GM12872 (cell line): ENCODE measurements at regions not wholly inside any gene's neighbourhood (a gene's known extent, or its start where the extent isn't known, plus 50 kb on each side); places are given as distances from the start of the nearest gene placed in this dataset.

ENCODE experiments used
- TF ChIP-seq, protein P1 (sequence below): IDR thresholded peaks from 3 replicates; pipeline ENCODE4 v1.5.1; 2011; ENCODE audit warnings: low read depth, mild to moderate bottlenecking, low read length, moderate library complexity; ENCODE audit not compliant: insufficient read depth

- TF ChIP-seq, protein P1, sequence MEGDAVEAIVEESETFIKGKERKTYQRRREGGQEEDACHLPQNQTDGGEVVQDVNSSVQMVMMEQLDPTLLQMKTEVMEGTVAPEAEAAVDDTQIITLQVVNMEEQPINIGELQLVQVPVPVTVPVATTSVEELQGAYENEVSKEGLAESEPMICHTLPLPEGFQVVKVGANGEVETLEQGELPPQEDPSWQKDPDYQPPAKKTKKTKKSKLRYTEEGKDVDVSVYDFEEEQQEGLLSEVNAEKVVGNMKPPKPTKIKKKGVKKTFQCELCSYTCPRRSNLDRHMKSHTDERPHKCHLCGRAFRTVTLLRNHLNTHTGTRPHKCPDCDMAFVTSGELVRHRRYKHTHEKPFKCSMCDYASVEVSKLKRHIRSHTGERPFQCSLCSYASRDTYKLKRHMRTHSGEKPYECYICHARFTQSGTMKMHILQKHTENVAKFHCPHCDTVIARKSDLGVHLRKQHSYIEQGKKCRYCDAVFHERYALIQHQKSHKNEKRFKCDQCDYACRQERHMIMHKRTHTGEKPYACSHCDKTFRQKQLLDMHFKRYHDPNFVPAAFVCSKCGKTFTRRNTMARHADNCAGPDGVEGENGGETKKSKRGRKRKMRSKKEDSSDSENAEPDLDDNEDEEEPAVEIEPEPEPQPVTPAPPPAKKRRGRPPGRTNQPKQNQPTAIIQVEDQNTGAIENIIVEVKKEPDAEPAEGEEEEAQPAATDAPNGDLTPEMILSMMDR = no peak
Observed at GRCh38 chr1:68801440-68801839, 304.6 kb upstream of the DEPDC1 start.

- TF ChIP-seq, protein P1 = no peak
Observed at GRCh38 chr1:68805097-68805641, 308.3 kb upstream of the DEPDC1 start.

GRCh38 chr1:68808351-68808750 is 311.5 kb upstream of the DEPDC1 start:
- TF ChIP-seq, protein P1 = no peak

DNA sequence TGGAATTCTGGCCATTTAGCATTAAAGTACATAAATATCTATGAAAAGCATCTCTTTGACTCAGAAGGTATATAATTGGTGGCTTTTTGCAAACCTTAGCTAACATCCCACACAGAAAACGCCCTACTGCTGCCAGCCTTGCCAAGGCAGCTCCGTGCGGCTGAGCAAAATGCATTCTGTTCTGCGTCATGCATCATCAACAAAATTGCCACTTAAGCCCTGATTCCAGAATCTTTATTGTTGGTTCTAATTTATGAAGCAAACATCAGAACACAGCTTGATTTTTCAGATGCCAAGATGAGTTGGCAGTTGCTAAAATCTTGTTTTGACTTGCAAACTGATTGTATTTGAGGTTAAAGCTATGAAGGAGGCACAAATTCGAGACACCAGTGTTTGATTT is 314.9 kb upstream of the DEPDC1 start:
- TF ChIP-seq, protein P1 = no peak

DNA sequence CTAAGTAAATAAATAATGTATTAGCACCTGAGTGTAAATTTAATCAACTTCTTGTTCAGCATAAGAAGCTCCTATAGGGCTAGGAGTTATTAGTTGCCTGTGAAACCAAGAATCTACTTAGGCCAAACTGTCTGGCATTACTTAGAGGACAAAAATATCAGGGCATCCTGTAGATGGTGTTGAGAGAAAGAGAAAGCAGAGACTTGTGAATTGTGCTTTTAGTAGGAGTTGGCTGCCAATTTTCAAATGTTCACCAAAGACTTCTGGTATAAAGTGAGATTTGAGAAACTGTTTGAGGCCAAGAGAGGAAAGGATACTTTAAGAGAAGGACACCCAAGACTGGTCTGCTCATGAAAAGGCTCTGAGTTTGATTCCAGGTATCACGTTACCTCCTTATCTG is 315.5 kb upstream of the DEPDC1 start:
- TF ChIP-seq, protein P1 = no peak

- TF ChIP-seq, protein P1 = no peak
Observed at GRCh38 chr1:68814067-68814466, 317.2 kb upstream of the DEPDC1 start.

GRCh38 chr1:68815632-68816031 is 318.8 kb upstream of the DEPDC1 start:
- TF ChIP-seq, protein P1 = no peak
